ENCODE measurements at regions not wholly inside any gene's neighbourhood (a gene's known extent, or its start where the extent isn't known, plus 50 kb on each side); places are given as distances from the start of the nearest gene placed in this dataset.

DNA sequence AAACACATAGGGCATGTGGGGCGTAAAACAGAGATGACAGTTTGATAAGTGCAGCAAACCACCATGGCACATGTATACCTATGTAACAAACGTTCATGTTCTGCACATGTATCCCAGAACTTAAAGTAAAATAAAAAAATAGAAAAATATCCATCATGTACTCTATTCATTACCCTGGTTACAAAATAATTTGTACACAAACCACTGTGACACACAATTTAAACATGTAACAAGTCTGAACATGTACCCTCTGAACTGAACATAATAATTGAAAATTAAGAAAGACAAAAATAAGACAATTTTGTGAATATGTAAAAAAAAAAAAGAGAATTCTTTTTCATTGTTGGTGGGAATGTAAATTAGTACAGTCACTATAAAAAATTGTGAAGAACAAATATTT is 379.2 kb downstream of the KDM5D start:
- TF ChIP-seq, protein P1, sequence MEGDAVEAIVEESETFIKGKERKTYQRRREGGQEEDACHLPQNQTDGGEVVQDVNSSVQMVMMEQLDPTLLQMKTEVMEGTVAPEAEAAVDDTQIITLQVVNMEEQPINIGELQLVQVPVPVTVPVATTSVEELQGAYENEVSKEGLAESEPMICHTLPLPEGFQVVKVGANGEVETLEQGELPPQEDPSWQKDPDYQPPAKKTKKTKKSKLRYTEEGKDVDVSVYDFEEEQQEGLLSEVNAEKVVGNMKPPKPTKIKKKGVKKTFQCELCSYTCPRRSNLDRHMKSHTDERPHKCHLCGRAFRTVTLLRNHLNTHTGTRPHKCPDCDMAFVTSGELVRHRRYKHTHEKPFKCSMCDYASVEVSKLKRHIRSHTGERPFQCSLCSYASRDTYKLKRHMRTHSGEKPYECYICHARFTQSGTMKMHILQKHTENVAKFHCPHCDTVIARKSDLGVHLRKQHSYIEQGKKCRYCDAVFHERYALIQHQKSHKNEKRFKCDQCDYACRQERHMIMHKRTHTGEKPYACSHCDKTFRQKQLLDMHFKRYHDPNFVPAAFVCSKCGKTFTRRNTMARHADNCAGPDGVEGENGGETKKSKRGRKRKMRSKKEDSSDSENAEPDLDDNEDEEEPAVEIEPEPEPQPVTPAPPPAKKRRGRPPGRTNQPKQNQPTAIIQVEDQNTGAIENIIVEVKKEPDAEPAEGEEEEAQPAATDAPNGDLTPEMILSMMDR (IDR thresholded peaks at IDR 0.05): no peak
- no peak for TF ChIP-seq EZH2 (IDR thresholded peaks at IDR 0.05; ENCODE audit: borderline replicate concordance, insufficient read depth, low read depth, low read length, poor library complexity, severe bottlenecking)
